ENCODE measurements at regions not wholly inside any gene's neighbourhood (a gene's known extent, or its start where the extent isn't known, plus 50 kb on each side); places are given as distances from the start of the nearest gene placed in this dataset.
"Not testable (repeated sequence)": the region's sequence is repeated elsewhere in the genome, so short reads cannot be mapped to it uniquely, and the experiment has no call there.

DNA sequence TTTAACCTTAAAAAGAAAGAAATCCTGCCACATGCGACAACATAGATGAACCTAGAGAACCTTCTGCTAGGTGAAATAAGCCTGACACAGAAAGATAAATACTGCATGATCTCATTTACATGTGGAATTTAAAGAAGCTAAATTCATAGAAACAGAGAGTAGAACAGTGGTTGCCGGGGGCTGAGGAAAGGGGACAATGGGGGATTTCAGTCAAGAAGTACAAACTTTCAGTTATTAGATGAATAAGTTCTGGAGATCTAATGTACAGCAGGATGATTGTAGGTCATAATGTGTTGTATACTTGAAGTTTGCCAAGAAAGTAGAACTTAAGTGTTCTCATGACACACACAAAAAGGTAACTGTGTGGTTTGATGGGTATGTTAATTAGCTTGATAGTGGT is 204.3 kb upstream of the PRSS16 start:
- no peak overlapping the region for H3K9ac ChIP-seq (ENCODE audit: low read length)
- no peaks in the 10 kb centered on the region for H4K20me1 ChIP-seq (ENCODE audit: insufficient read depth)
- no peak overlapping the region for H2AFZ ChIP-seq (ENCODE audit: low read depth, low read length)
- H3F3A ChIP-seq (ENCODE audit: insufficient read depth, low read length, poor library complexity, severe bottlenecking), result no peaks in the 10 kb centered on the region
- no peaks in the 10 kb centered on the region for H3K9me3 ChIP-seq (ENCODE audit: low read length)
- H3K4me2 ChIP-seq (ENCODE audit: low read length), result no peak overlapping the region
- H3K4me3 ChIP-seq (ENCODE audit: low read length), result no peak overlapping the region
- no peak overlapping the region for H3K27ac ChIP-seq (ENCODE audit: low read length)
- TF ChIP-seq EZH2 (IDR thresholded peaks at IDR 0.05; ENCODE audit: borderline replicate concordance, insufficient read depth, low read length, poor library complexity, severe bottlenecking), result no peak
- no peak for TF ChIP-seq POLR2AphosphoS5 (IDR thresholded peaks at IDR 0.05)
- TF ChIP-seq RAD21 (conservative IDR thresholded peaks at IDR 0.05), result no peak
- TF ChIP-seq EP300 (conservative IDR thresholded peaks at IDR 0.05; ENCODE audit: poor library complexity, severe bottlenecking), result no peak
- TF ChIP-seq MXI1 (conservative IDR thresholded peaks at IDR 0.05; ENCODE audit: poor library complexity, severe bottlenecking), result no peak
- TF ChIP-seq SMC3 (conservative IDR thresholded peaks at IDR 0.05; ENCODE audit: poor library complexity), result no peak
- no peak for TF ChIP-seq TAF1 (IDR thresholded peaks at IDR 0.05; ENCODE audit: low read depth)
- no peak for TF ChIP-seq CTCF (IDR thresholded peaks at IDR 0.05; ENCODE audit: poor library complexity, severe bottlenecking)
- TF ChIP-seq, protein P1, sequence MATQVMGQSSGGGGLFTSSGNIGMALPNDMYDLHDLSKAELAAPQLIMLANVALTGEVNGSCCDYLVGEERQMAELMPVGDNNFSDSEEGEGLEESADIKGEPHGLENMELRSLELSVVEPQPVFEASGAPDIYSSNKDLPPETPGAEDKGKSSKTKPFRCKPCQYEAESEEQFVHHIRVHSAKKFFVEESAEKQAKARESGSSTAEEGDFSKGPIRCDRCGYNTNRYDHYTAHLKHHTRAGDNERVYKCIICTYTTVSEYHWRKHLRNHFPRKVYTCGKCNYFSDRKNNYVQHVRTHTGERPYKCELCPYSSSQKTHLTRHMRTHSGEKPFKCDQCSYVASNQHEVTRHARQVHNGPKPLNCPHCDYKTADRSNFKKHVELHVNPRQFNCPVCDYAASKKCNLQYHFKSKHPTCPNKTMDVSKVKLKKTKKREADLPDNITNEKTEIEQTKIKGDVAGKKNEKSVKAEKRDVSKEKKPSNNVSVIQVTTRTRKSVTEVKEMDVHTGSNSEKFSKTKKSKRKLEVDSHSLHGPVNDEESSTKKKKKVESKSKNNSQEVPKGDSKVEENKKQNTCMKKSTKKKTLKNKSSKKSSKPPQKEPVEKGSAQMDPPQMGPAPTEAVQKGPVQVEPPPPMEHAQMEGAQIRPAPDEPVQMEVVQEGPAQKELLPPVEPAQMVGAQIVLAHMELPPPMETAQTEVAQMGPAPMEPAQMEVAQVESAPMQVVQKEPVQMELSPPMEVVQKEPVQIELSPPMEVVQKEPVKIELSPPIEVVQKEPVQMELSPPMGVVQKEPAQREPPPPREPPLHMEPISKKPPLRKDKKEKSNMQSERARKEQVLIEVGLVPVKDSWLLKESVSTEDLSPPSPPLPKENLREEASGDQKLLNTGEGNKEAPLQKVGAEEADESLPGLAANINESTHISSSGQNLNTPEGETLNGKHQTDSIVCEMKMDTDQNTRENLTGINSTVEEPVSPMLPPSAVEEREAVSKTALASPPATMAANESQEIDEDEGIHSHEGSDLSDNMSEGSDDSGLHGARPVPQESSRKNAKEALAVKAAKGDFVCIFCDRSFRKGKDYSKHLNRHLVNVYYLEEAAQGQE (IDR thresholded peaks at IDR 0.05; ENCODE audit: borderline replicate concordance), result no peak
- no peaks in the 10 kb centered on the region for H3K9me2 ChIP-seq (ENCODE audit: insufficient read depth, low read length)
- no peaks in the 10 kb centered on the region for H3K36me3 ChIP-seq (ENCODE audit: insufficient read depth, low read length)
- no peaks in the 10 kb centered on the region for H3K79me2 ChIP-seq (replicated peaks; ENCODE audit: insufficient read depth, low read length)
- H3K27me3 ChIP-seq (ENCODE audit: insufficient read depth, low read depth, low read length), result no peaks in the 10 kb centered on the region

DNA sequence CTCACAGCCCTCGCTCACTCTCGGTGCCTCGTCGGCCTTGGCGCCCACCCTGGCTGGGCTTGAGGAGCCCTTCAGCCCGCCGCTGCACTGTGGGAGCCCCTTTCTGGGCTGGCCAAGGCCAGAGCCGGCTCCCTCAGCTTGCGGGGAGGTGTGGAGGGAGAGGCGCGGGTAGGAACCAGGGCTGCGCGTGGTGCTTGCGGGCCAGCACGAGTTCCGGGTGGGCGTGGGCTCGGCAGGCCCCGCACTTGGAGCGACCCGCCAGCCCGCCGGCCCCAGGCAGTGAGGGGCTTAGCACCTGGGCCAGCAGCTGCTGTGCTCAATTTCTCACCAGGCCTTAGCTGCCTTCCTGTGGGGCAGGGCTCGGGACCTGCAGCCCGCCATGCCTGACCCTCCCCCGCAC is 202.4 kb upstream of the PRSS16 start:
- not testable (repeated sequence) for H2AFZ ChIP-seq (ENCODE audit: low read depth, low read length); H3F3A ChIP-seq (ENCODE audit: insufficient read depth, low read length, poor library complexity, severe bottlenecking)

DNA sequence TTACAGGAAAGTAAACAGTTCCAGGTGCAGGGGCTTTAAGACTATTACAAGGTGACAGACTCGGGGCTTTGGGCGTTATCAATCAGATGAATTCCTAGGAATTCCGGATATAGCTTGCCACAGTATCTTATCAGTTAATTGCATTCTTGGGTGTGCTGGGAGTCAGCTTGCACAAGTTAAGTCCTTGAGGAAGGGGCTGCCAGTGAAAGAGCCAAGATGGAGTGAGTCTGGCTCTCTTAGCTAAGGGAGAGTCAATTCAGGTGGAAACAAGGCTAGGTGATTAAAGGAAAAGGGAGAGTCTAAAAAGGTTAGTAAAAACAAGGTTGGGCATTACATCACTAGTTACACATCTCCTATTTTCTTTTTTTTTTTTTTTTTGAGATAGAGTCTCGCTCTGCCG is 199.8 kb upstream of the PRSS16 start:
- H3K9me3 ChIP-seq (ENCODE audit: low read length); H4K20me1 ChIP-seq (ENCODE audit: insufficient read depth); H2AFZ ChIP-seq (ENCODE audit: low read depth, low read length); H3K9ac ChIP-seq (ENCODE audit: low read length); H3K36me3 ChIP-seq (ENCODE audit: insufficient read depth, low read length); H3K9me2 ChIP-seq (ENCODE audit: insufficient read depth, low read length); H3K79me2 ChIP-seq (replicated peaks; ENCODE audit: insufficient read depth, low read length); H3K4me3 ChIP-seq (ENCODE audit: low read length); H3K27ac ChIP-seq (ENCODE audit: low read length); H3K4me2 ChIP-seq (ENCODE audit: low read length); H3F3A ChIP-seq (ENCODE audit: insufficient read depth, low read length, poor library complexity, severe bottlenecking); H3K27me3 ChIP-seq (ENCODE audit: insufficient read depth, low read depth, low read length): not testable (repeated sequence)

More for the DNA sequence above, 202.4 kb upstream of the PRSS16 start:
- H3K36me3 ChIP-seq (ENCODE audit: insufficient read depth, low read length); H3K9ac ChIP-seq (ENCODE audit: low read length); H3K9me3 ChIP-seq (ENCODE audit: low read length); H3K27ac ChIP-seq (ENCODE audit: low read length); H4K20me1 ChIP-seq (ENCODE audit: insufficient read depth); H3K4me3 ChIP-seq (ENCODE audit: low read length); H3K9me2 ChIP-seq (ENCODE audit: insufficient read depth, low read length); H3K27me3 ChIP-seq (ENCODE audit: insufficient read depth, low read depth, low read length); H3K4me2 ChIP-seq (ENCODE audit: low read length); H3K79me2 ChIP-seq (replicated peaks; ENCODE audit: insufficient read depth, low read length): not testable (repeated sequence)
